HG03139 (cell line): ENCODE measurements at regions not wholly inside any gene's neighbourhood (a gene's known extent, or its start where the extent isn't known, plus 50 kb on each side); places are given as distances from the start of the nearest gene placed in this dataset.
"Not testable (repeated sequence)": the region's sequence is repeated elsewhere in the genome, so short reads cannot be mapped to it uniquely, and the experiment has no call there.

Source experiments
- ATAC-seq: cut with Tn5 transposase; IDR thresholded peaks from one replicate; pipeline ENCODE4 v1.9.1; 2021; ENCODE audit not compliant: unreplicated experiment

DNA sequence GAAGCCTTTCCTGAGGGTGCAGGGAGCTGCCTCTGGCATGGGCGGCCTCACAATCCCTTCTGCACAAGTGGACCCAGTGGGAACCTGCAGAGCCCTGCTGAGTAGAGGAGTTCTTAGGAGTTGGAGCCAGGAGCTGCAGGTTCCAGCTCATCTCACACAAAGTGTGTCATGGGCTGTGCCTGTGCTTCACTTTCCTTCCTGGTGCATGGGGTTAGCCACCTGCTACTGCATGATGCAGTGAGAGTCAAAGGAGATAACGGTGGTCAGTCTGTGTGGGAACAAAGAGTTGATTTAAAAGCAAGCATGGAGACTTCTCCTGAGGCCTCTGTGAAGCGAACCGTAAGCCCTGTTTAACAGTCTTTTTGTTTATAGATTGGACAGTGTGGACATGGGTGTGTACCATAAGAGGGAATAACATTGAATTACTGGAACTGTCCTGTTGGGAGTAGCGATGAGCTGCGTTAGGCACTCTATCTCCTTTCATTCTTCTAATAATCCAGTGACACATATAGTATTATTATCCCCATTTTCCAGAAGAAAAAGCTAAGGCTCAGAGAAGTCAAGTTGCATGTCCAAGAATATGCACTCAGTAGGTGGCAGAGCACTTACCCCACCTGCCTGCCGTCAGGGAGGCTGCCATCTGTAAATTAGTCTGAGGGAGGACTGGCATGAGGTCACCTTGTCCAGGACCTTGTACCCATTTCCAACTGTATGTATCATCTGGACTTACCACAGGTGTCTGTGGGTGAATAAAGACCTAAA is 68.7 kb upstream of the PRR23C start:
- no peak for ATAC-seq

DNA sequence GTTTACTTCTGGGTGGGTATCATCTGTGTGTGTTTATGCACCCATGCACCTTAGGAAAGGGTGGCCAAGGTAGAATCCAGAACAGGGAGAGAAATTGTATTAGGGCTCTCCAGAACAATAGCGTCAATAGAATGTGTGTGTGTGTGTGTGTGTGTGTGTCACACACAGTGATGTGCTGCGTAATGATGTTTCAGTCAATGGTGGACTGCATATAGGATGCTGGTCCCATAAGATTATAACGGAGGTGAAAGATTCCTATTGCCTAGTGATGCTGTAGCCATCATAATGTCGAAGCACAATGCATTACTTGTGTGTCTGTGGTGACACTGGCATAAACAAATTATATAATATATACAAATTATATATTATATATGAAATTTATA is 69.3 kb upstream of the PRR23C start:
- ATAC-seq, result no peak

DNA sequence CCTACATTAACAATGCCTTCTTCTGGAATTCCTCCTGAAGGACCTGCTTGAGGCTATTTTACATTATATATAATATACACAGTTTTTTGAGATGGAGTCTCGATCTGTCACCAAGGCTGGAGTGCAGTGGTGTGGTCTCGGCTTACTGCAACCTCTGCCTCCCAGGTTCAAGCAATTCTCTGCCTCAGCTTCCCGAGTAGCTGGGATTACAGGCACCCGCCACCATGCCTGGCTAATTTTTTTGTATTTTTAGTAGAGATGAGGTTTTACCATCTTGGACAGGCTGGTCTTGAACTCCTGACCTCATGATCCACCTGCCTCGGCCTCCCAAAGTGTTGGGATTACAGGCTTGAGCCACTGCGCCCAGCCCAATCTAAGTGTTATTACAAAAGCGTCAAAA is 71.9 kb upstream of the PRR23C start:
- ATAC-seq, result not testable (repeated sequence)

DNA sequence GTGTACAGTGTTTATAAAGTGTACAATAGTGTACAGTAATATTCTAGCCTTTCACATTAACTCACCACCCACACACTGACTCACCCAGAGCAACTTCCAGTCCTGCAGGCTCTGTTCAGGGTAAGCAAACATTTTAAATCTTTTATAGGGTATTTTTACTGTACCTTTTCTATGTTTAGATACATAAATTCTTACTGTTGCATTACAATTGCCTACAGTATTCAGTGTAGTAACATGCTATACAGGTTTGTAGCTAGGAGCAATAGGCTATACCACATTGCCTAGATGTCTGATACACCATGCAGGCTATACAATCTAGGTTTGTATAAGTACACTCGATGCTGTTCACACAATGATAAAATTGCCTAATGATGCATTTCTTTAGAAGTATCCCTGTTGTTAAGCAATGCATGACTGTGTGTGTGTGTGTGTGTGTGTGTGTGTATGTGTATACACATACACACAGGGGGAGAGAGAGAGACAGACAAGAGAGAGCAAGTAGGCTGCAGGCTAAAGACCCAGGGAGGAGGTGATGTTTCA is 72.5 kb upstream of the PRR23C start:
- ATAC-seq, result no peak

DNA sequence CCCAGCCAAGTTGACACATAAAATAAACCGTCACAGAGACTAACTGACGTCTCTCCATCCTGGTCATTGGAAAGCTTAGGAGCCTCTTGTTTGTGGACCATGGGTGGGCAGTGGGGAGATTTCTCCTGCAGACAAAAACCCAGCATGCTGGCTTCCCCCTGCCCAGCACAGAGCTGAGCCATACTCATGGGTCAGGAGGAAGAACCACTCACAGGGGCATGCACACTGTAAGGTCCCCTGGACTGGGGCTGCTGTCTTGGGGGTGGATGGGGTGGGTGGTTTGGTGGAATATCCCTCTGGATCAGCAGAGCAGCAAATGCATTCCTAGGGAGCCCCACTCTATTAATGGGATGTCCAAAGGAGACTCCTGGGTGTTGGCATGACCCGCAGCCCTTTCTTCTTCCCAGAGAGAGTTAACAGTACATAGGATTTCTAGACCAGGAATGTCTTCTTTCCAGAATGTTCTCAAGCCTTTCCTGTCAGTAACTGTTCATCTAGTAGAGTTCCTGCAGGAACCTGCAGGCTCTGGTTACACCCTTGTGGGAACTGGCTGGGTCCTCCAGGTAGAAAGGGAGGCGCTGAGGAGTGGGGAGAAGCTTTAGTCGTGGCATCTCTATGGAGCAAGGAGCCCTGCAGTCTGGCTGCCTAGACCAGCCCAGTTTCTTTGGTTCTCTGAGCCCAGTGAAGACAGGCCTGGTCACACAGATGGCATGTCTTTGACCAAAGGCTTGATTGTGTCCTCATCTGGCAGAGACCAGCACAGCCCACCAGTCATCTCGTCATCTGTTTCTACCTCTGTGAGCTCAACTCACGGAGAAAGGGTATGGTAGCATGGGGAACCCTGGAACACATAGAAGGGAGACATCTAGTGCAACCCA is 73.4 kb upstream of the PRR23C start:
- no peak for ATAC-seq

DNA sequence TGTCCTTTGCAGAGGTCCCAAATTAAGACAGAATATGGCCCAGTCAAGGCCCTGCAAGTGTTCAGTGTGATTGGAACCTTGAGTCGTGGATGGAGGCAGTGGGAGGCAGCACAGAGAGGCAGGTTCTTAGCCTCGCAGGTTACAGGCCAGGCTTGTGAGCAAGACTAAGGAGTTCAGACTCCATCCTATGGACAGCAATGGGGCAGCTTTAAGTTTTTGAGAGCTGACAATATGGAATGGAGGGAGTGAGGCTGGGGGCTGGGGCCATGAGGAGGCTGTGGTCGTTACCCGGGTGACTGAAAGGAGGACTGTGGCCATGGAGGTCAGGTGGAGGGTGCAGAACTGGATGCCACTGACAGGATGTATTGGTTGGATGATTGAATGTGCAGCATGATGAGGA is 74.1 kb upstream of the PRR23C start:
- ATAC-seq, result no peak

DNA sequence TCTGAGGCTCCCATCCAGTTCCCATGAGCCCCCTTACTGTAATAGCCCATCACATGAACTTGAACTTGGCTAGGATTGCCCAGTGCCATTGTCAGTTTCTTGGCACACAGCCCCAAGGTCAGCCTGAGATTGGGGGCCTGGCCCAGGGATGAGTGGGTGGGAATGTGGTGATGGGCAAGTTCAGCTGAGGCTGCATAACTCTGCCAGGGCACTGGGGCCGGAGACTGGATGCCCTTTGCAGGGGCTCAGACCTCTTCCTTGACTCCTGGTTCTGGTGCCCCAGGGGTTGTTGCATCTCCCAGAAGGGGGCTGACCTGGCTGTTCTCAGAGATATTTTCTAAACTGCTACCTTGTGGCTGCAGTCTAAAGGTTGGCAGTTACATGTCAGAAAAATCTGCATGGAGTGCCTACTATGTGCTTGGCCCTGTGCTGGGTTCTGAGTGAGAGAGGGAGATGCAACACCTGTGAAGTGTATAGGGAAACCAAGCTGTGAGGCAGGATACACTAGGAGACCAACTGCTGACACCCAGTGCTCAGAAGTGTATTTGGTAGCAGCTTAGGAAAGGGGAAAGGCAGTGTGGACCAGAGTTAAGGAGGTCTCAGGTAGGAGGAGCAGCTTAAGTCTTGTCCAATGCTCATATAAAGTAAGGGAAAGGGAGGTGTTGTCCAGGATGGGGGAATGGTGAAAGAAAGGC is 74.8 kb upstream of the PRR23C start:
- ATAC-seq, result no peak

DNA sequence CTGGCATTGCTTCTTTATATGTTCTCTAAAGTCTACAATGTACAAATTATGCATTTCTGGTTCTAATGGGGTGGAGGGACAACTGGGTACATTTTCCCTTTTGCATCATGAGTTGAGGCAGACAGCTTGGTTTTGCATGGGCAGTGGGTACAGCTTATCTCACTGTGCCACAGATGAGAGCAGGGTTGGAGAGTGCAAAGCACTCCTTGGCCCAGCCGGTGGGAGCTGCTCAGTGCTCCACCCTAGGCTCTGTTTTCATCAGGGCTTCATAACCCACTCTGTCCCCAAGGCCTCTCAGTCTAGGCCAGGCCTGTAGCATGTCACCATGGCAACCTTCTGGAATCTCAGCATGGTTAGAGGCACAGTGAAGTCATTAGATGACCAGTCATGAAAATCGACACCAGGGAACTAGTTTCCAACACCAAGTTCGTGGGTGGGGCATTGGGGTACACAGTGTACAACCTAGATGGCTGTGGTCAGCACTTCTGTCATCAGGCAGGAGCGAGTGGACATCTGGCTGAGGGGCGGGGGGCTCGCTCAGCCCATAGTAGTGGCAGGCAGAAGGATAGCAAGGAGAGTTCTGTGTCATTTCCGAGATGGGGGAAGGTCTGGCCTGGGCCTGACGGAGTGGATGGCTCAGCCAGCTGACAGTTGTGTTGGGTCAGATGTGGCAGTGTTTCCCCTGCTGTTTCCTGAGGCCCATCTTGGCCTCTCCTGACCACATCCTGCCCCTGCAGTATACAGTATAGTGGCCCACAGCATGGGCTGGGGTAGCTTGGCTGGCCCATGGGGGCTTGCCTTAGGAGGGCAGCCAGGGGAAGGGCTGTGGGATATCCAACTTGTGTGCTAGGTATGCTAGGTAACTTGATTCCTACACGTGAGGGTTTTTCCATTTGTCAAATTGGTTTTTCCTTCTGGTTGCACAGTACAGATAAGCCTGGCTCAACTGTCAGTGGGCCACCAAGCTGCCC is 75.7 kb upstream of the PRR23C start:
- no peak for ATAC-seq

DNA sequence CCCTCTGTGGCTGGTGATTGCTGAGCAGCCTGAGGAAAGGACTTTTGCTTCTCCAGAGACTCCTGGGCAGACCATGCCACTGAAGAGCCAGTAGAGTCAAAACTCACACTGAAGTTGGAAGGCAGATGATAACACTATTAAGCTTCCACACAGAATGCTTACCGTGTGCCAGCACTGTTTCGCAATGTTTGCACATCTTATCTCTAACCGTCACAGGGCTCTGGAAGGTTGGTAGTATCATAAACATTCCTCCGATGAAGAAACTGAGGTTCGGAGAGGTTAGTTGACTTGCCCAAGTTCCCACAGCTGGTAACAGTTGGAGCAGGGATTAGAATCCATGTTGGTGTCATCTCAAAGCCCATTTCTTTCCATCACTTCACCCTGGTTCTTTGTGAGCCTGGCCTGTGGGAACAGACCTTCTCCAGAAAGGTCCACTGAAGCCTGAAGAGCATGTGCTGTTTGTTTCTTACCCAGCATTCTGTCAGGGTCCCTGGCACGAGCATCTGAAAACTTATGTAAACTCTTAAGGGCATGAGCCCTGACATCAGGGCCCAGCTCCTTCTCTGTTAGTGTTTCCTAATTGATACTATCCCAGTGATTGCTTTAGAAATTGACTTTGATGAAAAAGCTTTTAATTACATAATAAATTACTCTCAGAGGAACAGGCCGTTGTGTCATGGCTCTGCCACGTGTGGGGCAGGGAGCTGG is 77.0 kb upstream of the PRR23C start:
- ATAC-seq, result no peak

DNA sequence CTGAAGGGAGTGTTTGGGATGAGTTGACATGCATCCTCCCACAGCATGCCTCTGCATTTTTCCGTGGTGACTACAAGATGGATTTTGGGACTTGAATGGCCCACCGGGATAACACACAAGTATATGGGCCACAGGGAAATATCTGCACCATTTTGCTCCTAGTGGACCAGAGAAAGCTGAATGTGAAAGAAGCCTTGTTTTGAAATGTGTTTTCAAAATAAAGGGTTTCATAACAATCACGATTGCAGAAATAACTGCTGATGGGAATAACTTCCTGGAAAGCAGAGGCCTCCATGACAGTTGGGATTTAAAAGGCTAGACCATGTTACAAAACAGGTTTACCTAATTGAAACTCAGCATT is 77.5 kb upstream of the PRR23C start:
- no peak for ATAC-seq

DNA sequence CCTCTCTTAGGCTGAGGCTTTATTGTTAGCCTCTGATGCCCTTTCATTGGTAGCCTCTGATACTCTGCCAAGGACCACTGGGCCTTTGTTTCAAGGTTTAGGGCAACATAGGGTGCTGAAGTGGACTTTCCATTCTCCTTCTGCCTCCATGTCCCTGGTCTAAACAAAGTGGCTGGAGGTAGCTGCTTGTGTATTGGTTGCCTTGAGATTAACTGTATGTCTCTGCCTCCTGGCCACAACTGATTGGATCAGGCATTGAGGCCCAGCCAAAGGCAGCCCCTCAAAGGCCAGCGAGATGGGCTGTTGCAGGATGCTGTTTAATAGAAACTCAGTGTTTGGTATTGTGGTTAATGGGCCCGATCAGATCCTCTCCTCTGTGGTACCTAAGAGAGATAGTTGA is 77.9 kb upstream of the PRR23C start:
- ATAC-seq, result no peak

DNA sequence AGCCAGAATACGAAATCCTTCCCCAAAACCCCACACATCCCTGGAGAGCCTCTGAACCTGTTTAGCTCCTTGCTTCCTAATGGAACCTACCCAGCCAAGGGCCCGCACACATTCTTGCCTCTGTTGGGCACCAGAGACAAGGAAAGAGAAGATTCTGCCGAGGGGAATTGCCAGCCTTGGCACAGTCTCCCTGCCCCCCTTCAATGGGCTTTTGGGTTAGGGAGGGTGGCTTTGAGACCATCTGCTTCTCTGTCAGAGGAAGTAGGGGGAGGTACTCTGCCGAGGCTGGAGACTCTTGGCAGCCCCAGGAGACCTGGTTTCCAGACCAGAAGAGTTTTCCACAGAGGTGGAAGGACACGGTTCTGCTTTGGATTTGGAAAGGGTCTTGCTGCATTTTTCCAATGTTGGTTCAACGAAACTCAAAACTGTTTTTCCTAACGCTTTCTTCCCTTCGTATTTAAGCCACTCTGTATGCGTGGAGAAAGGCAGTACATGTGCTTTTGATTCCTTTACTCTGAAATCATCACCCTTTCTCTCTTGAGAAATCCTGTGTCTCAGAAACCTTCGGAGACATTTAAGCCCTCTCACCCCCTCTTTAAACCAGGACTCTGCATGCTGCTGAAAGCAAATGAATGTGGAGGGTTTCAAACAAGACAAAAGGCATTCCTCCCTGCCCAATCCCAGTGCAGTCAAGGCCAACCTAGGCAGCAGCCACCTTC is 78.8 kb upstream of the PRR23C start:
- ATAC-seq, result no peak

DNA sequence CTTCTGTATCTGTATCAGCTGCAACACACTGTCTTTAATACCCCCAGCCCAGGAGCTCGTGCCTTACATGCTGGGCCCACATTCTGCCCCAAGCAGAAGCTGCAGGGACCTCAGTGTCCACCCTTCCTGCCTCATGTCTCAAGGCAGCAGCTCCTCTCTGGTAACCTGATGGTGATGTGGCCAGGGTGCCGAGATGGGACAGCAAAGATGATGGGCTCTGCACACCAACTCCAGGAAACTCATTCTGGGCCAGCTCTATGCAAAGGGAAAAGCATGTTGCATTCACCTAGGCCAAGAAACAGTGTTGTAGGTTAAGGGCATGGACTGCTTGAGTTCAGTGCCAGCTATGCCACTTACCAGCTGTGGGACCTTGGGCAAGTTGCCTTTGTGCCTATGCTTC is 79.5 kb upstream of the PRR23C start:
- no peak for ATAC-seq

DNA sequence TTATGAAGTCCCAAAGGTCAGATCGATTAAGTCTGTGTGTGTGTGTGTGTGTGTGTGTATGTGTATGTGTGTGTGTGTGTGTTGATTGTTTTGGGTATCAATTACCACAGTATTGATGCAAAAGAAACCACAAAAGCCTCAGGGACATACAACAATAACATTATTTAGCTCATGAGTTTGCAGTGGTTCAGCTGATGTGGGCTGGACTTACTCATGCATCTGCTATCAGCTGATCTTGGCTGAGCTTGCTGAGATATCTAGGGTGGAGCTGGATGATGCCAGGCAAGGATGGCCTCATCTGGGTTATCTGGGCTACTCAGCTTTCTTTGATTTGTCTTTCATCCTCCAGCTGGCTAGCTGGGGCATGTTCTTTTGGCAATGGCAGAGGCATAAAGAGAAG is 82.4 kb upstream of the PRR23C start:
- ATAC-seq, result no peak

DNA sequence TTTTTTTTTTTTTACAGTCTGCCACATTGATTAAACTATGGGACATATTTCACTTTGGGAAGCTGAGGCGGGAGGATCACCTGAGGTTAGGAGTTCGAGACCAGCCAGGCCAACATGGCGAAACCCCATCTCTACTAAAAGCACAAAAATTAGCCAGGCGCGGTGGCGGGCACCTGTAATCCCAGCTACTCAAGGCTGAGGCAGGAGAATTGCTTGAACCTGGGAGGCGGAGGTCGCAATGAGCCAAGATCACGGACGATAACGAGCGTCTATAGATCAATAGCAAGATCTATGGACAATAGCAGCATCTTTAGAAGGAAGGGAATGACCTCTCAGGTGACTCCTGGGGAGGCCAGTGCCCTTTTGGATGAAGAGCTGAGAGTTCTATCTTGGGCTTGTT is 82.9 kb upstream of the PRR23C start:
- not testable (repeated sequence) for ATAC-seq

DNA sequence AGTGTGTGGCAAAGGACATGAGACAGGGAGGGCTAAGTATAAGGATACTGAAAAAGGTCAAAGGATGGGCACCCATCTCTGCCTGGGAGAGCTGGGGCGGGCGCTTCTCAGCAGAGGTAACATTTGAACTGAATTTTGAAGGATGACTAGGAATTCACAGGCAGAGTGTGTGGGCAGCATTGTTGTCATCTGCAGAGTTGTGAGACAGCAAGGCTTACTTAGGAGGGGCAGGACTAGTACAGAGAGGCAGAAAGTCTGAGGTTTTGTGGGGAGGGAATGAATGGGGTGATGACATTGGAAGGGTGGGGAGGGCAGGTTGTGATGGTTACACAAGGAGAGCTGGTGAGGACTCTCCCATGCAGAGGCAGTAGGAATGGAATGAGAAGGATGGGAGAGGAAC is 84.1 kb upstream of the PRR23C start:
- ATAC-seq, result no peak

DNA sequence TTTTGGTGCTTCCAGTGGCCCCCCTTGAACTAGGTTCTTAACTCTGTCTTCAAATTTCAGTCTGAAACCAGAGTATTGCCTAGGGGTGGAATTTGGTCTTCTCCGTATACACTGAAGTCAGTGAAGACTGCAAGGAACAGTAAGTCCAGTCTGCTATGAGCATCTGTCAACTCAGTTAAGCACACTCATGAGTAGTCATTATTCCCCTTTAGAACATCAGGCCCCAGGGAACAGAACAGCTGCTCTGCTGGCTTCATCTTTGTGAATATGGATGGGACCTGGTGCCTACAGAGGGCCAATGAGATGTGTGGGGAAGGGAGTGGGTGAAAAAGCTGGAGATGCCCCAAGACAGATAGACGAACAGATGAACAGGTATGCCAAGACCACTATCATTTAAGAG is 85.2 kb upstream of the PRR23C start:
- no peak for ATAC-seq

DNA sequence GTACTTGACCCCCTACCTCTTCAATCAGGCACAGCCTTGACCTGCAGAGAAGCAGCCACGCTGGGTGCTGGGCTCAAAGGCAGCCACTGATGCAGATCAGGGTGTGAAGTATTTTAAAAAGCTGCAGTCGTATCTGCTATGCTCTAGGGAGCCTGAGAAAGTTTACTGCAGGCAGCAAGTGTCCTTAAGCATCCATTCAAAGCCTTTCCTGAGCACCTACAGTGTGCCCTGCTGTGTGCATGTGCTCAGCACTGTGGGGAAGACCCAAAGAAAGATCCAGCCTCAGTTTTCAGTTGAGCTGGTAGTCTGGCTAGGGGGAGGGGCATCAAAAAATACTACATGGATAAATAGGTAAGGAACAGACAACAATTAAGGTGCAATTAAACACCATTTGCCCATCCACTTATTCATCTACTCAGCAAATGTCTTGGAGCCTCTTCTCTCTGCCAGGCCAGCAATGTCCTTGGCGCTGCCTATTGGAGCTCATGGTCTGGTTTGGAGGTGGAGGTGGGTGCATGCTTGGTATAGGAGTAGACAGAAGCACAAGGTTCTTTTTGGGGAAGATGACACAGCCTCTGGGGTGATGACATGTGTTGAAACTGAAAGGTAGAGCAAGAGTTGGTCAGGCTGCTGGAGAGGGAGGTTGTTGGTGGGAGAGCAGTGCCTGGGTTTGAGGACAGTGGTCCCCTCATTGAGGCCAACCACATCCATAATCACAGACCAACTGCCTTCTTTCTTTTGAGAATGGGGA is 85.9 kb upstream of the PRR23C start:
- ATAC-seq, result no peak

DNA sequence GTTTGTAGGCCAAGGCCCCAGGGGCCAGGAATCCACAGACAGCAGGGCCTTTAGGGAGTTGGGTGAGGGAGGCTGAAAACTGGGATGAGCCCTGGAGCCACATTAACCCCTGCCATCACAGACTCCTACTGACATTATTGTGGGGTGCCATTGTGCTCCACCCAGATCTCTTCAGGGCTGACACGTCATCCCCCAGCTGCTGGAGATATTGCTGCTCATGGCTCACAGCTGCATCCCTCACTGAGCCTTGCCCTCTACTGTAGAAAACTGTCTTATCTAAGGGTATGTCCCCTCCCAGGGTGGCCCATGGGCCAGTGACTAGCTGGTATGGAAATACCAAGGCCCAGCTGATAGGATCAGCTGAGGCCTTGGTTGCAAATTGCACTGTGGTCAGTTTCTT is 87.3 kb upstream of the PRR23C start:
- ATAC-seq, result no peak
